SJSA1 (cell line): ENCODE measurements at regions not wholly inside any gene's neighbourhood (a gene's known extent, or its start where the extent isn't known, plus 50 kb on each side); places are given as distances from the start of the nearest gene placed in this dataset.

Experiments
- DNase-seq, 2 experiments: peaks; one replicate each; pipeline ENCODE4 v3.0.0-alpha.2; 2015 to 2020; ENCODE audit warnings: low spot score in 2 of 2, low read depth in 1 of 2
- H3K27ac ChIP-seq: fragments of 250-450 bp; sonication (Bioruptor Pico); 2 replicates; pipeline ENCODE4 v1.5.1; 2020; ENCODE audit warnings: mild to moderate bottlenecking, moderate library complexity
- H3K27me3 ChIP-seq: fragments of 250-450 bp; sonication (Bioruptor Pico); replicated peaks from 2 replicates; pipeline ENCODE4 v1.5.1; 2020; ENCODE audit warnings: mild to moderate bottlenecking, moderate library complexity
- H3K36me3 ChIP-seq: fragments of 250-450 bp; sonication (Bioruptor Pico); 2 replicates; pipeline ENCODE4 v1.5.1; 2020; ENCODE audit warnings: mild to moderate bottlenecking
- H3K4me1 ChIP-seq: fragments of 250-450 bp; sonication (Bioruptor Pico); replicated peaks from 2 replicates; pipeline ENCODE4 v1.6.1; 2021; ENCODE audit warnings: mild to moderate bottlenecking
- H3K4me3 ChIP-seq: fragments of 250-450 bp; sonication (Bioruptor Pico); 2 replicates; pipeline ENCODE4 v1.5.1; 2020; ENCODE audit warnings: mild to moderate bottlenecking
- H3K9me3 ChIP-seq: fragments of 250-450 bp; sonication (Bioruptor Pico); replicated peaks from 2 replicates; pipeline ENCODE4 v1.5.1; 2020; ENCODE audit warnings: mild to moderate bottlenecking

- Histone ChIP-seq H3K36me3 (no peaks in the 10 kb centered on the region), H3K27ac (no peak overlapping the region), H3K4me3 (no peak overlapping the region), H3K27me3 (no peaks in the 10 kb centered on the region), H3K9me3 (no peaks in the 10 kb centered on the region), H3K4me1 (no peaks in the 10 kb centered on the region)
- peak in 1 of 2 experiments; percentile 4 for DNase-seq
These were observed 112.5 kb upstream of the ARHGAP28 start for GRCh38 chr18:6616981-6617380.

- H3K9me3 ChIP-seq, result no peaks in the 10 kb centered on the region
- no peaks in the 10 kb centered on the region for H3K4me1 ChIP-seq
- no peaks in the 10 kb centered on the region for H3K36me3 ChIP-seq
- no peak overlapping the region for H3K4me3 ChIP-seq
- H3K27ac ChIP-seq, result no peak overlapping the region
- DNase-seq, result no peak
- H3K27me3 ChIP-seq, result no peaks in the 10 kb centered on the region
These were observed 108.1 kb upstream of the ARHGAP28 start for GRCh38 chr18:6621437-6621836.

GRCh38 chr18:6623278-6623677 lies 106.2 kb upstream of the ARHGAP28 start:
- no peak overlapping the region for H3K4me3 ChIP-seq
- no peak for DNase-seq
- no peaks in the 10 kb centered on the region for H3K27me3 ChIP-seq
- H3K36me3 ChIP-seq, result no peaks in the 10 kb centered on the region
- H3K27ac ChIP-seq, result no peak overlapping the region
- no peaks in the 10 kb centered on the region for H3K9me3 ChIP-seq
- H3K4me1 ChIP-seq, result no peaks in the 10 kb centered on the region

GRCh38 chr18:6624271-6624660 lies 105.2 kb upstream of the ARHGAP28 start:
- H3K4me3 ChIP-seq, result no peak overlapping the region
- DNase-seq, result no peak
- no peak overlapping the region for H3K27ac ChIP-seq
- H3K9me3 ChIP-seq, result no peaks in the 10 kb centered on the region
- H3K36me3 ChIP-seq, result no peaks in the 10 kb centered on the region
- H3K4me1 ChIP-seq, result no peaks in the 10 kb centered on the region
- no peaks in the 10 kb centered on the region for H3K27me3 ChIP-seq

GRCh38 chr18:6624661-6625311 lies 104.7 kb upstream of the ARHGAP28 start:
- Histone ChIP-seq H3K4me1 (no peaks in the 10 kb centered on the region), H3K4me3 (no peak overlapping the region), H3K27me3 (no peaks in the 10 kb centered on the region), H3K9me3 (no peaks in the 10 kb centered on the region), H3K27ac (no peak overlapping the region), H3K36me3 (no peaks in the 10 kb centered on the region)
- no peak for DNase-seq

GRCh38 chr18:6625481-6625880 lies 104.0 kb upstream of the ARHGAP28 start:
- Histone ChIP-seq H3K4me3 (no peak overlapping the region), H3K36me3 (no peaks in the 10 kb centered on the region), H3K9me3 (no peaks in the 10 kb centered on the region), H3K27ac (no peak overlapping the region), H3K4me1 (no peaks in the 10 kb centered on the region), H3K27me3 (no peaks in the 10 kb centered on the region)
- no peak for DNase-seq

- no peaks in the 10 kb centered on the region for H3K27me3 ChIP-seq
- H3K4me3 ChIP-seq, result no peak overlapping the region
- no peaks in the 10 kb centered on the region for H3K4me1 ChIP-seq
- no peak overlapping the region for H3K27ac ChIP-seq
- no peaks in the 10 kb centered on the region for H3K36me3 ChIP-seq
- H3K9me3 ChIP-seq, result no peaks in the 10 kb centered on the region
- no peak for DNase-seq
These were observed 103.1 kb upstream of the ARHGAP28 start for GRCh38 chr18:6626457-6626856.

- H3K36me3 ChIP-seq, result no peaks in the 10 kb centered on the region
- H3K27me3 ChIP-seq, result no peaks in the 10 kb centered on the region
- no peak for DNase-seq
- no peak overlapping the region for H3K27ac ChIP-seq
- no peak overlapping the region for H3K4me3 ChIP-seq
- H3K9me3 ChIP-seq, result no peaks in the 10 kb centered on the region
- no peaks in the 10 kb centered on the region for H3K4me1 ChIP-seq
These were observed 101.9 kb upstream of the ARHGAP28 start for GRCh38 chr18:6627645-6628044.

- Histone ChIP-seq H3K27ac (no peak overlapping the region), H3K36me3 (no peaks in the 10 kb centered on the region), H3K27me3 (no peaks in the 10 kb centered on the region), H3K9me3 (no peaks in the 10 kb centered on the region), H3K4me1 (no peaks in the 10 kb centered on the region), H3K4me3 (no peak overlapping the region)
- no peak for DNase-seq
These were observed 101.3 kb upstream of the ARHGAP28 start for GRCh38 chr18:6628187-6628586.

GRCh38 chr18:6629635-6630140 lies 99.8 kb upstream of the ARHGAP28 start:
- H3K4me3 ChIP-seq, result no peak overlapping the region

GRCh38 chr18:6633310-6633709 lies 96.2 kb upstream of the ARHGAP28 start:
- H3K27me3 ChIP-seq, result no peaks in the 10 kb centered on the region
- H3K27ac ChIP-seq, result no peak overlapping the region
- no peaks in the 10 kb centered on the region for H3K4me1 ChIP-seq
- no peak for DNase-seq
- no peak overlapping the region for H3K4me3 ChIP-seq
- H3K36me3 ChIP-seq, result no peaks in the 10 kb centered on the region
- H3K9me3 ChIP-seq, result no peaks in the 10 kb centered on the region

More at GRCh38 chr18:6629635-6630140, 99.8 kb upstream of the ARHGAP28 start:
- no peak for DNase-seq
- Histone ChIP-seq H3K36me3 (no peaks in the 10 kb centered on the region), H3K4me1 (no peaks in the 10 kb centered on the region), H3K27me3 (no peaks in the 10 kb centered on the region), H3K27ac (no peak overlapping the region), H3K9me3 (no peaks in the 10 kb centered on the region)

- Histone ChIP-seq H3K27me3 (no peaks in the 10 kb centered on the region), H3K36me3 (no peaks in the 10 kb centered on the region), H3K27ac (no peak overlapping the region), H3K4me1 (no peaks in the 10 kb centered on the region), H3K4me3 (no peak overlapping the region), H3K9me3 (no peaks in the 10 kb centered on the region)
- DNase-seq, result no peak
These were observed 93.4 kb upstream of the ARHGAP28 start for GRCh38 chr18:6636091-6636490.

- Histone ChIP-seq H3K9me3 (no peaks in the 10 kb centered on the region), H3K36me3 (no peaks in the 10 kb centered on the region), H3K27ac (no peak overlapping the region), H3K4me3 (no peak overlapping the region), H3K27me3 (no peaks in the 10 kb centered on the region), H3K4me1 (no peaks in the 10 kb centered on the region)
- DNase-seq, result no peak
These were observed 91.1 kb upstream of the ARHGAP28 start for GRCh38 chr18:6638447-6638846.

GRCh38 chr18:6639305-6639704 lies 90.2 kb upstream of the ARHGAP28 start:
- no peak overlapping the region for H3K27ac ChIP-seq
- no peaks in the 10 kb centered on the region for H3K4me1 ChIP-seq
- H3K4me3 ChIP-seq, result no peak overlapping the region
- no peaks in the 10 kb centered on the region for H3K27me3 ChIP-seq
- no peak for DNase-seq
- H3K36me3 ChIP-seq, result no peaks in the 10 kb centered on the region
- no peaks in the 10 kb centered on the region for H3K9me3 ChIP-seq
